Spleen (tissue), 11 donors: ENCODE measurements at regions not wholly inside any gene's neighbourhood (a gene's known extent, or its start where the extent isn't known, plus 50 kb on each side); places are given as distances from the start of the nearest gene placed in this dataset.

Experiments used
- DNase-seq: peaks from one replicate; pipeline ENCODE4 v3.0.0-alpha.2; 2020
- H3K27ac ChIP-seq, 8 donors: fragments of 200-600 bp; sonication (generic) in 7 of 8; 1 replicate in 4 of 8; 2 replicates in 4 of 8; pipeline versions ENCODE4 v1.5.0 to v1.8.0; 2016 to 2021; ENCODE audit warnings: inconsistent platforms in 4 of 8, mild to moderate bottlenecking in 4 of 8, moderate library complexity in 1 of 8
- H3K27me3 ChIP-seq, 7 donors: fragments of 200-600 bp; sonication (generic) in 6 of 7; replicated peaks in 1 of 7; 1 replicate in 4 of 7; 2 replicates in 3 of 7; pipeline versions ENCODE4 v1.5.0 to v1.8.0; 2016 to 2021; ENCODE audit warnings: inconsistent platforms in 3 of 7, mild to moderate bottlenecking in 1 of 7
- H3K36me3 ChIP-seq, 6 donors: fragments of 200-600 bp; sonication (generic) in 5 of 6; 1 replicate in 4 of 6; 2 replicates in 2 of 6; pipeline versions ENCODE4 v1.5.0 to v1.8.0; 2016 to 2021; ENCODE audit warnings: inconsistent platforms in 2 of 6
- H3K4me1 ChIP-seq, 6 donors: fragments of 200-600 bp; sonication (generic) in 5 of 6; 1 replicate in 3 of 6; 2 replicates in 3 of 6; pipeline versions ENCODE4 v1.5.0 to v1.8.0; 2016 to 2021; ENCODE audit warnings: inconsistent platforms in 3 of 6
- H3K4me3 ChIP-seq, 8 donors: fragments of 200-600 bp; sonication (generic) in 7 of 8; 1 replicate in 4 of 8; 2 replicates in 4 of 8; pipeline versions ENCODE4 v1.5.0 to v1.8.0; 2016 to 2021; ENCODE audit warnings: inconsistent platforms in 4 of 8, mild to moderate bottlenecking in 4 of 8, moderate library complexity in 2 of 8
- H3K9me3 ChIP-seq, 8 donors: fragments of 200-600 bp; sonication (generic) in 7 of 8; 1 replicate in 4 of 8; 2 replicates in 4 of 8; pipeline versions ENCODE4 v1.5.0 to v1.8.0; 2016 to 2021; ENCODE audit warnings: inconsistent platforms in 4 of 8
- CTCF ChIP-seq, 11 experiments: fragments of 200-600 bp in 7 of 11; fragments of 450-650 bp in 4 of 11; sonication (generic) in 4 of 11; IDR thresholded peaks in 8 of 11; conservative IDR thresholded peaks in 3 of 11; 1 replicate in 7 of 11; 2 replicates in 4 of 11; pipeline versions ENCODE4 v1.4.0 to v1.8.0; 2016 to 2021; ENCODE audit warnings: antibody characterized with exemption in 11 of 11, inconsistent platforms in 4 of 11, mild to moderate bottlenecking in 1 of 11
- POLR2A ChIP-seq, 3 donors: fragments of 450-650 bp; IDR thresholded peaks; one replicate each; pipeline ENCODE4 v1.5.1; 2017; ENCODE audit warnings: antibody characterized with exemption in 3 of 3, mild to moderate bottlenecking in 1 of 3
- POLR2AphosphoS5 ChIP-seq, 3 donors: sonication (generic); formaldehyde crosslinking; IDR thresholded peaks; one replicate each; pipeline ENCODE4 v1.5.1; 2017; ENCODE audit warnings: antibody characterized with exemption in 3 of 3
- WGBS, 5 donors: extraction: QIAGEN DNeasy Blood & Tissue Kit in 3 of 5; methylation state at CpG; one replicate each; pipeline versions ENCODE4 v1.1.5 to v1.1.7; 2013 to 2018; 5-methylcytosine and 5-hydroxymethylcytosine counted together
- intact Hi-C: fragments of 100-400 bp; cut with DNase I; formaldehyde crosslinking; loops from one replicate; pipeline ENCODE4 v1.15.0; 2023; ENCODE audit warnings: low total_unique reads
- donor health status: healthy with polysubstance abuse.
- donor health status: DM: no; HTN: no; CAD: no; lungs with moderate emphysema.
- donor health status: DM: no; HTN: no; CAD: no.
- donor health status: Bipolar disorder and iron deficiency.
- donor health status: healthy.
- donor health status: DM: no; HTN: no; CAD: no.
- donor health status: DM: yes; HTN: yes; CAD: no.

GRCh38 chr6:135603249-135603648, 105.7 kb upstream of the AHI1 start:
- Histone ChIP-seq H3K4me1 (no peaks in the 10 kb centered on the region), H3K9me3 (peaks cover 0 to 9% (median 2%) of the 10 kb centered on the region in 8 donors), H3K27me3 (no peaks in the 10 kb centered on the region), H3K4me3 (no peak overlapping the region), H3K36me3 (no peaks in the 10 kb centered on the region), H3K27ac (no peak overlapping the region)
- intact Hi-C loops = no loop called here
- no peak for TF ChIP-seq CTCF (IDR thresholded peaks at IDR 0.05 in 8 of 11, conservative IDR thresholded peaks at IDR 0.05 in 3 of 11)
- TF ChIP-seq POLR2A (IDR thresholded peaks at IDR 0.05) = no peak
- no peak for TF ChIP-seq POLR2AphosphoS5 (IDR thresholded peaks at IDR 0.05)
- DNase-seq = no peak
- WGBS, 5 donors = 94 to 100% (median 96%) methylated on average over 2 of the region's 2 CpGs

- TF ChIP-seq CTCF (IDR thresholded peaks at IDR 0.05 in 8 of 11, conservative IDR thresholded peaks at IDR 0.05 in 3 of 11) (no peak), POLR2AphosphoS5 (IDR thresholded peaks at IDR 0.05) (no peak), POLR2A (IDR thresholded peaks at IDR 0.05) (no peak)
- H3K27me3 ChIP-seq = no peaks in the 10 kb centered on the region
- H3K27ac ChIP-seq = no peak overlapping the region
- intact Hi-C loops = no loop called here
- no peaks in the 10 kb centered on the region for H3K4me1 ChIP-seq
- no peaks in the 10 kb centered on the region for H3K36me3 ChIP-seq
- DNase-seq = no peak
- no peak overlapping the region for H3K4me3 ChIP-seq
- 90 to 99% (median 95%) methylated on average over 9 to 10 of the region's 10 CpGs for WGBS, 5 donors
- no peaks in the 10 kb centered on the region for H3K9me3 ChIP-seq
Measured at GRCh38 chr6:135604035-135604860, 106.7 kb upstream of the AHI1 start.

- 41 to 84% (median 56%) methylated on average over 2 of the region's 2 CpGs for WGBS, 5 donors
- no peak for TF ChIP-seq CTCF (IDR thresholded peaks at IDR 0.05 in 8 of 11, conservative IDR thresholded peaks at IDR 0.05 in 3 of 11)
- H3K9me3 ChIP-seq = no peaks in the 10 kb centered on the region
- intact Hi-C loops = no loop called here
- no peak for DNase-seq
- no peaks in the 10 kb centered on the region for H3K27me3 ChIP-seq
- no peak overlapping the region for H3K4me3 ChIP-seq
- H3K4me1 ChIP-seq = no peaks in the 10 kb centered on the region
- no peak overlapping the region for H3K27ac ChIP-seq
- no peaks in the 10 kb centered on the region for H3K36me3 ChIP-seq
Measured at GRCh38 chr6:135605278-135605790, 107.8 kb upstream of the AHI1 start.

GRCh38 chr6:135606392-135606791, 108.9 kb upstream of the AHI1 start:
- Histone ChIP-seq H3K36me3 (no peaks in the 10 kb centered on the region), H3K27me3 (no peaks in the 10 kb centered on the region), H3K4me3 (no peak overlapping the region), H3K4me1 (no peaks in the 10 kb centered on the region), H3K27ac (no peak overlapping the region), H3K9me3 (no peaks in the 10 kb centered on the region)
- 63 to 80% (median 66%) methylated on average over 2 of the region's 2 CpGs for WGBS, 5 donors
- no peak for DNase-seq
- intact Hi-C loops = no loop called here
- no peak for TF ChIP-seq POLR2A (IDR thresholded peaks at IDR 0.05)
- TF ChIP-seq POLR2AphosphoS5 (IDR thresholded peaks at IDR 0.05) = no peak
- no peak for TF ChIP-seq CTCF (IDR thresholded peaks at IDR 0.05 in 8 of 11, conservative IDR thresholded peaks at IDR 0.05 in 3 of 11)
